Caco-2 (cell line): ENCODE measurements at regions not wholly inside any gene's neighbourhood (a gene's known extent, or its start where the extent isn't known, plus 50 kb on each side); places are given as distances from the start of the nearest gene placed in this dataset.

Experiments
- BruUV-seq: library from RNA; stranded (reverse); fragments of 400-500 nt; replicated peaks from 2 replicates; lab custom pipeline; 2021; lab: Mats Ljungman, UMichigan
- CTCF ChIA-PET: fragments of 300-600 bp; sonication (Branson Sonifier 250); formaldehyde crosslinking; loops from one replicate; lab custom pipeline; 2022; ENCODE audit warnings: antibody characterized with exemption; lab: Charles Lee
- POLR2A ChIA-PET: fragments of 300-600 bp; sonication (Branson Sonifier 250); formaldehyde crosslinking; loops from one replicate; lab custom pipeline; 2022; ENCODE audit warnings: antibody characterized with exemption; lab: Charles Lee
- DNase-seq, 2 experiments: peaks; one replicate each; pipeline versions ENCODE4 v3.0.0 to v3.0.0-alpha.2; 2020 to 2022
- H3K27me3 ChIP-seq: replicated peaks from 2 replicates; pipeline ENCODE4 v1.6.0; 2011; ENCODE audit warnings: low read length; ENCODE audit not compliant: control insufficient read depth, insufficient read depth
- H3K36me3 ChIP-seq: 2 replicates; pipeline ENCODE4 v1.5.1; 2011; ENCODE audit warnings: low read length; ENCODE audit not compliant: control insufficient read depth, insufficient read depth
- H3K4me1 ChIP-seq: fragments of 250-450 bp; sonication (Bioruptor Pico); 2 replicates; pipeline ENCODE4 v1.5.1; 2020; ENCODE audit warnings: mild to moderate bottlenecking
- H3K4me3 ChIP-seq: 2 replicates; pipeline ENCODE4 v1.5.1; 2011; ENCODE audit warnings: low read depth, mild to moderate bottlenecking, control low read depth, low read length
- H3K9me3 ChIP-seq: fragments of 250-450 bp; sonication (Bioruptor Pico); 2 replicates; pipeline ENCODE4 v1.5.1; 2020; ENCODE audit warnings: mild to moderate bottlenecking, moderate library complexity
- H3K27ac Mint-ChIP-seq: one replicate; pipeline ENCODE4 v1.8.0; 2022; ENCODE audit warnings: mixed read lengths; ENCODE audit not compliant: unreplicated experiment
- H3K27me3 Mint-ChIP-seq: one replicate; pipeline ENCODE4 v1.8.0; 2022; ENCODE audit warnings: mixed read lengths; ENCODE audit not compliant: insufficient read depth, unreplicated experiment
- H3K36me3 Mint-ChIP-seq: one replicate; pipeline ENCODE4 v1.8.0; 2022; ENCODE audit warnings: mild to moderate bottlenecking, mixed read lengths; ENCODE audit not compliant: insufficient read depth, unreplicated experiment
- H3K4me1 Mint-ChIP-seq: one replicate; pipeline ENCODE4 v1.8.0; 2022; ENCODE audit warnings: low read depth, mixed read lengths; ENCODE audit not compliant: unreplicated experiment
- H3K4me3 Mint-ChIP-seq: one replicate; pipeline ENCODE4 v1.8.0; 2022; ENCODE audit warnings: mild to moderate bottlenecking, moderate library complexity, mixed read lengths; ENCODE audit not compliant: unreplicated experiment
- H3K9me3 Mint-ChIP-seq: one replicate; pipeline ENCODE4 v1.8.0; 2022; ENCODE audit warnings: mixed read lengths; ENCODE audit not compliant: unreplicated experiment
- intact Hi-C: fragments of 100-400 bp; cut with micrococcal nuclease; formaldehyde crosslinking; loops from one replicate; pipeline ENCODE4 v1.10.0; 2022; ENCODE audit not compliant: unreplicated experiment
- TF ChIP-seq, protein P1 (sequence below), 2 experiments: fragments of 200-600 bp in 1 of 2; IDR thresholded peaks; 1 replicate in 1 of 2; 2 replicates in 1 of 2; pipeline versions ENCODE4 v1.5.1 to v1.8.0; 2011 to 2022; ENCODE audit warnings: antibody characterized with exemption in 1 of 2, control low read depth in 1 of 2, inconsistent platforms in 1 of 2, low read depth in 1 of 2, low read length in 1 of 2, mild to moderate bottlenecking in 1 of 2, moderate library complexity in 1 of 2; ENCODE audit not compliant: insufficient read depth in 1 of 2, severe bottlenecking in 1 of 2, unreplicated experiment in 1 of 2

DNA sequence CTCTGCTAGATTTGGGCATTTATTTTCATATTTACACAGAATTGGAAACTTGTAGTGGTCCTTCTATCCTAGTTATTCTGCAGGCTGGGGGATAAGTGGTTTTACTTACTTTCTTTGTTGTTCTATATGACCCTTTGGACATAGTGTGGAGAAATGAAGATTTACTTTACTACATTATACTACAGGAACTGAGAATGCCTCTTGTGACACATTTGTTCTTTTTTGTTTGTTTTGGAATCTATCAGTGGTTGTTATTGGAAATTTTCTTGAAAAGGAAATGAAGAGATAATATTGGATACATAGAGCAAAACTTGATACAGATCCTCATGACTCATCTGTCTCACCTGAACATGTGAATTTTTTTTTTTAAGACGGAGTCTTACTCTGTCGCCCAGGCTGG, 146.1 kb upstream of the DPYD start:
- intact Hi-C loops = no loop called here
- BruUV-seq = no TSS peak
- no peak overlapping the region for H3K4me3 Mint-ChIP-seq

DNA sequence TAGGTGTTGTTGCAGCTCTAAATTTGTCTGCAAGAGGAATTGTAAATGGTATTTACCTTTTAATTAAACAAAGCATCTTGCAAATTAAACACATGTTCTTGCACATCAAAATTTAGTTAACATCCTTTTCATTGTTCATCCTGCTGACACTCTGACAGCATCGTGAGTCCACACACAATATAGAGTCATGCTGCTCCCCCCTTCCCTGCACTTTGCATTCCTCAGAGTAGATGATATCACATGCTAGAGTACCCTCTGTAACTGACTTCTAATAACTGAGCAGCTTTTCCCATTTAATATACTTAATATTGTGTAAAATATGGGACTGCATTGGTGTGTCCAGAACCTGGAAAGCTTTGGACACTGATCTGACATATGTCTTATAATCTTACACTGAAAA, 138.8 kb upstream of the DPYD start:
- POLR2A ChIA-PET = no interaction called here
- H3K9me3 Mint-ChIP-seq = no peaks in the 10 kb centered on the region
- no peaks in the 10 kb centered on the region for H3K27me3 ChIP-seq
- DNase-seq = no peak
- H3K4me1 ChIP-seq = peaks cover 3% of the 10 kb centered on the region; the same call in 1 of the 2 replicates
- CTCF ChIA-PET = no interaction called here
- H3K4me1 Mint-ChIP-seq = no peaks in the 10 kb centered on the region
- TF ChIP-seq, protein P1, sequence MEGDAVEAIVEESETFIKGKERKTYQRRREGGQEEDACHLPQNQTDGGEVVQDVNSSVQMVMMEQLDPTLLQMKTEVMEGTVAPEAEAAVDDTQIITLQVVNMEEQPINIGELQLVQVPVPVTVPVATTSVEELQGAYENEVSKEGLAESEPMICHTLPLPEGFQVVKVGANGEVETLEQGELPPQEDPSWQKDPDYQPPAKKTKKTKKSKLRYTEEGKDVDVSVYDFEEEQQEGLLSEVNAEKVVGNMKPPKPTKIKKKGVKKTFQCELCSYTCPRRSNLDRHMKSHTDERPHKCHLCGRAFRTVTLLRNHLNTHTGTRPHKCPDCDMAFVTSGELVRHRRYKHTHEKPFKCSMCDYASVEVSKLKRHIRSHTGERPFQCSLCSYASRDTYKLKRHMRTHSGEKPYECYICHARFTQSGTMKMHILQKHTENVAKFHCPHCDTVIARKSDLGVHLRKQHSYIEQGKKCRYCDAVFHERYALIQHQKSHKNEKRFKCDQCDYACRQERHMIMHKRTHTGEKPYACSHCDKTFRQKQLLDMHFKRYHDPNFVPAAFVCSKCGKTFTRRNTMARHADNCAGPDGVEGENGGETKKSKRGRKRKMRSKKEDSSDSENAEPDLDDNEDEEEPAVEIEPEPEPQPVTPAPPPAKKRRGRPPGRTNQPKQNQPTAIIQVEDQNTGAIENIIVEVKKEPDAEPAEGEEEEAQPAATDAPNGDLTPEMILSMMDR (IDR thresholded peaks at IDR 0.05; ENCODE audit: insufficient read depth in 1 of 2, low read depth in 1 of 2, low read length in 1 of 2, severe bottlenecking in 1 of 2, unreplicated experiment in 1 of 2) = no peak
- intact Hi-C loops = no loop called here
- H3K36me3 Mint-ChIP-seq = no peaks in the 10 kb centered on the region
- no peaks in the 10 kb centered on the region for H3K27me3 Mint-ChIP-seq
- H3K9me3 ChIP-seq = no peaks in the 10 kb centered on the region
- BruUV-seq = no TSS peak
- H3K36me3 ChIP-seq = no peaks in the 10 kb centered on the region
- no peak overlapping the region for H3K27ac Mint-ChIP-seq
- H3K4me3 Mint-ChIP-seq = no peak overlapping the region
- no peak overlapping the region for H3K4me3 ChIP-seq

More for the DNA sequence above, 146.1 kb upstream of the DPYD start:
- TF ChIP-seq, protein P1 (IDR thresholded peaks at IDR 0.05; ENCODE audit: insufficient read depth in 1 of 2, low read depth in 1 of 2, low read length in 1 of 2, severe bottlenecking in 1 of 2, unreplicated experiment in 1 of 2) = no peak
- no peaks in the 10 kb centered on the region for H3K9me3 ChIP-seq
- DNase-seq = no peak
- no peaks in the 10 kb centered on the region for H3K27me3 Mint-ChIP-seq
- no peaks in the 10 kb centered on the region for H3K27me3 ChIP-seq
- ChIA-PET CTCF (no interaction called here), POLR2A (no interaction called here)
- H3K9me3 Mint-ChIP-seq = no peaks in the 10 kb centered on the region
- H3K36me3 ChIP-seq = no peaks in the 10 kb centered on the region
- no peaks in the 10 kb centered on the region for H3K4me1 ChIP-seq
- no peaks in the 10 kb centered on the region for H3K36me3 Mint-ChIP-seq
- no peak overlapping the region for H3K27ac Mint-ChIP-seq
- H3K4me1 Mint-ChIP-seq = no peaks in the 10 kb centered on the region
- H3K4me3 ChIP-seq = no peak overlapping the region

DNA sequence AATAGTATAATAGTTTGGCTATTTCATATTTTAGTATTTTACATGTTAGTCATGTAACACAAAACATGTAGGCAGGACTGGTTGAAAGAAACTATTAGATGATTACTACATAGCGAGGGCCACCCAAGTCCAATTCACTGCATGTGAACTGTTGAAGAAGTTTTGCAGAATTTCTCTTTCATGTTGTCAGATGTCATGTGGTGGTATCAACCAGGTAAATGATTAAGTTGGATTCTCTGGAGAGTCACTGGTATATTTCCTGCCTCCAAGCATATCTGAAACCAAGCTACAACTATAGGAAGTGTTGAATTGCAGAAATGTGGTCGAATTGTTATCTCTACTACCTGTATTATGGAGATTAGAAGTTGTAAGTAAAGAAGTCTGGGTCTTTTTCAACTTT, 137.8 kb upstream of the DPYD start:
- intact Hi-C loops = no loop called here
- H3K4me3 Mint-ChIP-seq = no peak overlapping the region
- TF ChIP-seq, protein P1 (IDR thresholded peaks at IDR 0.05; ENCODE audit: insufficient read depth in 1 of 2, low read depth in 1 of 2, low read length in 1 of 2, severe bottlenecking in 1 of 2, unreplicated experiment in 1 of 2) = no peak
- no peaks in the 10 kb centered on the region for H3K36me3 Mint-ChIP-seq
- Histone ChIP-seq H3K9me3 (no peaks in the 10 kb centered on the region), H3K4me1 (peaks cover 3% of the 10 kb centered on the region; the same call in 1 of the 2 replicates), H3K4me3 (no peak overlapping the region), H3K36me3 (no peaks in the 10 kb centered on the region), H3K27me3 (no peaks in the 10 kb centered on the region)
- no peaks in the 10 kb centered on the region for H3K4me1 Mint-ChIP-seq
- H3K27ac Mint-ChIP-seq = no peak overlapping the region
- POLR2A ChIA-PET = no interaction called here
- no peak for DNase-seq
- H3K9me3 Mint-ChIP-seq = no peaks in the 10 kb centered on the region
- H3K27me3 Mint-ChIP-seq = no peaks in the 10 kb centered on the region
- CTCF ChIA-PET = interaction anchor here (0.7 kb wide), 1 partner anchor 1942 kb away, joined by 3 read pairs; no protein-coding TSS in a partner anchor
- BruUV-seq = no TSS peak
